BJ (cell line): ENCODE measurements at regions not wholly inside any gene's neighbourhood (a gene's known extent, or its start where the extent isn't known, plus 50 kb on each side); places are given as distances from the start of the nearest gene placed in this dataset.

ENCODE experiments used
- CTCF ChIA-PET: fragments of 350-600 bp; formaldehyde crosslinking; extraction: SDS; loops from one replicate; lab custom pipeline; 2021; ENCODE audit warnings: antibody characterized with exemption, inconsistent platforms; lab: Yijun Ruan, JAX
- POLR2A ChIA-PET: fragments of 300-600 bp; sonication (Branson Sonifier 250); formaldehyde crosslinking; extraction: SDS; loops from one replicate; lab custom pipeline; 2021; ENCODE audit warnings: antibody characterized with exemption; lab: Charles Lee
- DNase-seq: peaks from one replicate; pipeline ENCODE4 v3.0.0-alpha.2; 2011; ENCODE audit warnings: low read depth
- H3K27me3 ChIP-seq: 2 replicates; pipeline ENCODE4 v1.6.0; 2011; ENCODE audit warnings: low read length; ENCODE audit not compliant: control insufficient read depth, insufficient read depth
- H3K36me3 ChIP-seq: 2 replicates; pipeline ENCODE4 v1.5.1; 2011; ENCODE audit warnings: low read length; ENCODE audit not compliant: control insufficient read depth, insufficient read depth
- H3K4me3 ChIP-seq: 2 replicates; pipeline ENCODE4 v1.5.1; 2011; ENCODE audit warnings: low read depth, mild to moderate bottlenecking, control low read depth, low read length
- CTCF ChIP-seq: IDR thresholded peaks from 2 replicates; pipeline ENCODE4 v1.5.1; 2011; ENCODE audit warnings: low read depth, mild to moderate bottlenecking, control low read depth, inconsistent platforms, low read length, moderate library complexity; ENCODE audit not compliant: insufficient read depth

GRCh38 chr17:69914520-69914919 is 160.5 kb upstream of the KCNJ16 start:
- TF ChIP-seq CTCF: no peak
- Histone ChIP-seq H3K27me3 (no peaks in the 10 kb centered on the region), H3K36me3 (no peaks in the 10 kb centered on the region), H3K4me3 (no peak overlapping the region)
- no peak for DNase-seq
- ChIA-PET POLR2A (no interaction called here), CTCF (no interaction called here)

- no peak overlapping the region for H3K4me3 ChIP-seq
- no peaks in the 10 kb centered on the region for H3K27me3 ChIP-seq
- POLR2A ChIA-PET: no interaction called here
- no peak for TF ChIP-seq CTCF
- CTCF ChIA-PET: no interaction called here
- H3K36me3 ChIP-seq: no peaks in the 10 kb centered on the region
- no peak for DNase-seq
Observed at GRCh38 chr17:69916761-69917160, 158.3 kb upstream of the KCNJ16 start.

GRCh38 chr17:69918164-69918563 is 156.9 kb upstream of the KCNJ16 start:
- TF ChIP-seq CTCF: no peak
- DNase-seq: no peak
- CTCF ChIA-PET: interaction anchor here (0.6 kb wide), 1 partner anchor 38 kb away, joined by 4 read pairs; no protein-coding TSS in a partner anchor
- no peak overlapping the region for H3K4me3 ChIP-seq
- no peaks in the 10 kb centered on the region for H3K27me3 ChIP-seq
- POLR2A ChIA-PET: no interaction called here
- no peaks in the 10 kb centered on the region for H3K36me3 ChIP-seq

- H3K4me3 ChIP-seq: no peak overlapping the region
- POLR2A ChIA-PET: no interaction called here
- no peak for DNase-seq
- H3K36me3 ChIP-seq: no peaks in the 10 kb centered on the region
- TF ChIP-seq CTCF: no peak
- CTCF ChIA-PET: no interaction called here
- no peaks in the 10 kb centered on the region for H3K27me3 ChIP-seq
Observed at GRCh38 chr17:69919789-69920188, 155.2 kb upstream of the KCNJ16 start.

GRCh38 chr17:69921046-69921445 is 154.0 kb upstream of the KCNJ16 start:
- Histone ChIP-seq H3K27me3 (no peaks in the 10 kb centered on the region), H3K4me3 (no peak overlapping the region), H3K36me3 (no peaks in the 10 kb centered on the region)
- POLR2A ChIA-PET: no interaction called here
- CTCF ChIA-PET: no interaction called here
- no peak for DNase-seq
- no peak for TF ChIP-seq CTCF
